GM18498 (cell line): ENCODE measurements at regions not wholly inside any gene's neighbourhood (a gene's known extent, or its start where the extent isn't known, plus 50 kb on each side); places are given as distances from the start of the nearest gene placed in this dataset.

Experiments used
- ATAC-seq: cut with Tn5 transposase; IDR thresholded peaks from one replicate; pipeline ENCODE4 v1.9.1; 2021; ENCODE audit warnings: mild to moderate bottlenecking, moderate library complexity; ENCODE audit not compliant: unreplicated experiment

GRCh38 chr16:86389566-86390328 lies 120.6 kb upstream of the FOXF1 start:
- ATAC-seq = no peak

- ATAC-seq = no peak
Measured at GRCh38 chr16:86390335-86390734, 120.0 kb upstream of the FOXF1 start.

DNA sequence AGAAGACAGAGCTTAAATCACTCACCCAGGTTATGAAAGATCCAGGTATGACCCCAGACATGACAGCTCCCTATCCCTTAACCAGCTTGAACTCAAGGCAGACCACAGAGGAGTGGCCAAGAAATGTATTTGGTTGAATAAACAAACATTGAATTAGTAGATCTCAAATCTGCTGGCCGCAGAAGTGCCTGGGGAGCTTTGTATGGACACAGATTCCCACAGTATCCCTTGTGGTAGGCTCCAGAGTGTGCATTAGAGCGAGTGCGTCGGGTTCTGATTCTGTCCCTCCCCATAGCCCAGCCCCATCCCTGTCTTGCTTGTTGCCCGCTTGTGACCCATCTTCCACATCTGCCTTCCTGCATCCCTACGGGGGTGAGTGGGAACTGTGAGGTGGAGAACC lies 118.8 kb upstream of the FOXF1 start:
- ATAC-seq = no peak

GRCh38 chr16:86391984-86392383 lies 118.3 kb upstream of the FOXF1 start:
- no peak for ATAC-seq

DNA sequence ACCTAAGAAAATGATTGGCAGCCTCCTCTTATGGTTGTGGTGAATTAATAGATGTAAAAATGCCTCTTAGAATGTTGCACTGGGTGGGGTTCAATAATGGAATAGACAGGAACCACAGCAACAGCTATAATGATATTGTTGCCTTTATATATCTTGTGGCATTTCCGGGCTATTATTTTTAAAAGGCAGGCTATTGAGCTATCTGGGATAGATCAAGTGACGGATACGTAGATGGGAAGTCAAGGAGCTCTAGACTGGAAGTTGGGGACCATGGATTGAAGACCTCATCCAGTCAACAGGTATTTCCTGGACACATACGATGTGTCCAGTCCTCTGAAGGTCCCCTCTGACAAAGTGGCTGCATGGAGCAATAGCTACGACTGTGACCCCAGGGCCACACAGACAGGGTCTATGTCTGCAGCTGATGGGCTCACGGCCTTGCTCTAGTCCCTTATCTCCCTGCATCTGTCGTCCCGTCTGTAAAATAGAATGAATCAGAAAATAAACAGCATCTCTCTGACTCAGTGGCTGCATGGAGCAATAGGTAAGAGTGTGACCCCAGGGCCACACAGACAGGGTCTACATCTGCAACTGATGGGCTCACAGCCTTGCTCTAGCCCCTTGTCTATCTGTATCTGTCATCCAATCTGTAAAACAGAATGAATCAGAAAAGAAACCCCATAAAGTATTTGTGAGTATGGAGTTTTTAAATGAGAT lies 117.7 kb upstream of the FOXF1 start:
- ATAC-seq = no peak

DNA sequence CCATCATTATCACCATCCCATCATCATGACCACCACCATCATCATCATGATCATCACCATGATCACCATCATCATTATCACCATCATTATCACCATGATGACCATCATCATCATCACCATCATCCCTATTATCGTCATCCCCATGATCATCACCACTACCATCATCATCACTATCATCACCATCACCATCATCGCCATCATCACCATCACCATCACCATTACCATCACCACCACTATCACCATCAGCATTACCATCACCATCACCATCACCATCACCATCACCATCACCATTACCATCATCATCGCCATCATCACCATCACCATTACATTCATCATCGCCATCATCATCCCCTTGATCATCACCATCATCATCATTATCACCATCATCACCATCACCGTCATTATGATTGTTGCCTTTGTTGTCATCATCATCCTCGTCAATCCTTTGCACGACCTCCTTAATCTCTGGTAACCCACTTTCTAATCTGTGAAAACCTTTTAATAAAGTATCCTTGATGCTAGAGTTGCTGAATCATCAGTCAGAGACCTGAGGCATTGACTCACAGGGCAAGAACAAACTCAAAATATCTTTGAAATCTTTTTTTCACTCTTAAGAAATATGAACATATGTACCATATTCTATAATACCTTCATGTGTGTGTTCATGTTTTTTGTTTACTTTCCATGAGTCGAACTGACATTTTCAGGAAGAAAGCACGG lies 116.3 kb upstream of the FOXF1 start:
- ATAC-seq = no peak

GRCh38 chr16:86395477-86395876 lies 114.8 kb upstream of the FOXF1 start:
- ATAC-seq = no peak

- ATAC-seq = no peak
Measured at GRCh38 chr16:86396422-86396821, 113.9 kb upstream of the FOXF1 start.

- no peak for ATAC-seq
Measured at GRCh38 chr16:86396901-86397311, 113.4 kb upstream of the FOXF1 start.

- ATAC-seq = no peak
Measured at GRCh38 chr16:86398201-86398600, 112.1 kb upstream of the FOXF1 start.

DNA sequence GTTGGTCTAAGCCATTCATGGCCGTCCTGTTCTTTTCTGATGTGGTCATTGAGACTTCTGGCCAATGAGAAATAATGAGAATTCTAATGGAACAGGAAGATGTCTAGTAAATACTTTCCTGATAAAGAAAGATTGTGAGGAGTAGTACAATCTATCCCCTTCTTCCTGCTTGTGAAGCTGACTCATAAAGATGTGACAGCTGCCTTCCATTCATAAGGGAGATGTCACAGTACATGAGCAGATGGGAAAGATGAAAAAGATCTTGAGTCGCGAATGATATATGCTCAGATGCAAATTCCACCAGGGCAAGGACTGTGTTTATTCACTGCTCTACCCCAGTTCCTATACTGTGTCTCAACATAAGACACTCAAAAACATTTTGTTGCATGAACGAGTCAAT lies 111.7 kb upstream of the FOXF1 start:
- no peak for ATAC-seq

- no peak for ATAC-seq
Measured at GRCh38 chr16:86401126-86401525, 109.2 kb upstream of the FOXF1 start.

- ATAC-seq = no peak
Measured at GRCh38 chr16:86403085-86403484, 107.2 kb upstream of the FOXF1 start.

- no peak for ATAC-seq
Measured at GRCh38 chr16:86403541-86404163, 106.7 kb upstream of the FOXF1 start.

DNA sequence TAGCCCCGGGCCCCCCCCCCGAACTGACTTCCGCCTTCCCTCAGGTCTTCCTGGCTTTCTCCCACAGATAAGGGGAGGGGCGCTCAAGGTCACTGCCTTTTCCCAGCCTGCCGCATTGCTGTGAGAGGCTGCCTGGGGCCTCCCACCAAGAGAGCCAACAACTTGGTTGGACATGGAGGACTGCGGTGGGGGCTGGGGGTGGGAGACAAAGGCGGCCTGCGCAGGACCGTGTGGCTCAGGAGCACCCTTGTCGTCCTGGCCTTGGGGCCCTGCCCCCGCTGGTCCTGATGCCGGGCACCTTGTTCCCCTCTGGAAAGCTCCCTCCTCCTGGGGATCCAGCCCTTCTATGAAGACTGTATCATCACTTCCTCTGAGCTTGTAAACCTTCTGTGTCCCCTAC lies 105.6 kb upstream of the FOXF1 start:
- no peak for ATAC-seq

DNA sequence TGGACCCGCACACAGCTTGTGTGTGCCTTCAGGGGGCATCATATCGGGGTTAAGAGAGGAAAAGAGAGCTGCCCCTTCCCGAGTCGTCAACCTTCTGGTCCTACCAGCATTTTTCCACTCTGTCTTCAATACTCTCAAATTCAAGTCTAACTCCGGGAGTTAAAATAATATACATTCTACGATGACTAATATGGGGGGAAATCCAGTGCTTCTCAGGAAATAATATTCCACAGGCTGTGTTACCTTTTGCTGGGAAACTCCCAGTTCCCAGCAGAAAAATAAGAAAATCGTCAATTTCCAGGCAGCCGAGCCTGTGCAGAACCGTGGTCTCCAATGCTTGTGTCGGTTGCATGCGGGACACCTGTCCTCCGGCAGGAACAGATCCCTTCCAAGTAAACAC lies 105.0 kb upstream of the FOXF1 start:
- ATAC-seq = no peak

DNA sequence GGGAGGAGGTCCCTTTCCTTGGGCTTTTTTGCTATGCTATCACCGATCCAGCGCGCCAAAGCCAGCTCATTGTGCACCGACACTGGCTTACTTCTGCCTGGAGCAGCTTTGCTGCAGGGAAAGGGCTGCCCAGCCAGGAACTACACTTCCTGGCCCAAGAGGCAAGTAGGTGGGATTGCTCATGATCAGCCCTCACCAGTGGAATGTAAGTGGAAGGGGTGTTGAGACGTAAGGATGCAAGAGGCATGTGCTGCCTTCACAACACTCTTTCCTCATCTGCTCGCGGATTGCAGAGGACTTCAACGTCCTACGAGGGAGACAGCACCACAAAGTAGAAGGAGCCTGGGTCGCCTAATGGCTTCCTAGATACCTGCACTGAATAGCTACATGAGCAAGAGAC lies 104.3 kb upstream of the FOXF1 start:
- no peak for ATAC-seq

GRCh38 chr16:86408685-86409084 lies 101.6 kb upstream of the FOXF1 start:
- ATAC-seq = no peak

GRCh38 chr16:86410081-86410480 lies 100.2 kb upstream of the FOXF1 start:
- ATAC-seq = no peak

GRCh38 chr16:86410529-86410928 lies 99.8 kb upstream of the FOXF1 start:
- no peak for ATAC-seq

- no peak for ATAC-seq
Measured at GRCh38 chr16:86411897-86412296, 98.4 kb upstream of the FOXF1 start.
